ENCODE measurements at regions not wholly inside any gene's neighbourhood (a gene's known extent, or its start where the extent isn't known, plus 50 kb on each side); places are given as distances from the start of the nearest gene placed in this dataset.

DNA sequence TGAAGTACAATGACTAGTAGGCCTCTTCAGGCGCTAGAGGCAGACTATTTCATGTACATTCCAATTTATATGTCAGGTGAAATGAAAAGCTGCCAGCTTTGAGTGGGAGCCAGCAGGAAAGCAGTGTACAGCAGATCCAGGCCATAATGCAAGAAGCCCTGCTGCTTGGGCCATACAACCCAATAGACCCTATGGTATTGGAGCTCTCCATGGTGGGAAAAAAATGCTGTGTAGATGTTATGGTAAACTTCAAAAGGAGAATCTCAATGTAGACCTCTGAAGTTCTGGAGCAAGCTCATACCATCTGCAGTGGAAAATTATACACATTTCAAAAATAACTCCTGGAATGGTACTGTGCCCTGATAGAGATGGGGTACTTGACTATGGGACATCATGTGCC lies 71.5 kb upstream of the CD82 start:
- no peak for DNase-seq (ENCODE audit: low spot score)

DNA sequence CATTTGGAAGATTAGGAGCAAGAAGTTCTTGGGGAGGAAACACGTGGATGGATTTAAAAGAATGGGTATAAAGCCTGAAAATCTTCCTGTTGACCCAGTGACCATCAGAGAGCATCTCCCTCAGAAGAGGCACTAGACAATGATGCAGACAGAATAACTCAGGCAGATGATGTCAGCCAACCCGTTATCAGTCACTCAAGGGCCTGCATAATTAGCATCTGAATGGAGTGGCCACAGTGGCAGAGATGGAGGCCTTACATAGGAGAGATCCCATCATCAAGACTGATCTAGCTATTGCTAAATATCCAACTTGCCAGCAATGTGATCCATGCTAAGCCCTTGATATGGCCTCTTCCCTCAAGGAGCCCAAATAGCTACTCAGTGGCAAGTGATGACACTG lies 70.7 kb upstream of the CD82 start:
- no peak for DNase-seq (ENCODE audit: low spot score)

DNA sequence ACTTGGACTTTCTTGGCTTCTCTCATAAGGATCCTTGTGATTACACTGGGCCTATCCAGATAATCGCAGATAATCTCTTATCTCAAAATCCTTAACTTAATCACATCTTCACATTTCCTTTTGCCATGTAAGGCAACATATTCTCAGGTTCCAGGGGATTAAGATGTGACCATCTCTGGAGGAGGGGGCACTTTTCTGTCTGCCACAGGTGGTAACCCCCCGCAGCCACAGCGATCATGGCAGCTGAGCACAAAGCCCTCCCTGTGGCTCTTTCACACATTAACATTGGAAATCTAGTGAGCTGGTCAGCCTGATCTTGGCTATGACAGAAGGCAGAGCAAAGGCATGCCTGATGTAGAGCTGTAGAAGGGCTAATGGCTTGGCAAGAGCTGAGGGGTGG lies 69.1 kb upstream of the CD82 start:
- DNase-seq (ENCODE audit: low spot score), result no peak

DNA sequence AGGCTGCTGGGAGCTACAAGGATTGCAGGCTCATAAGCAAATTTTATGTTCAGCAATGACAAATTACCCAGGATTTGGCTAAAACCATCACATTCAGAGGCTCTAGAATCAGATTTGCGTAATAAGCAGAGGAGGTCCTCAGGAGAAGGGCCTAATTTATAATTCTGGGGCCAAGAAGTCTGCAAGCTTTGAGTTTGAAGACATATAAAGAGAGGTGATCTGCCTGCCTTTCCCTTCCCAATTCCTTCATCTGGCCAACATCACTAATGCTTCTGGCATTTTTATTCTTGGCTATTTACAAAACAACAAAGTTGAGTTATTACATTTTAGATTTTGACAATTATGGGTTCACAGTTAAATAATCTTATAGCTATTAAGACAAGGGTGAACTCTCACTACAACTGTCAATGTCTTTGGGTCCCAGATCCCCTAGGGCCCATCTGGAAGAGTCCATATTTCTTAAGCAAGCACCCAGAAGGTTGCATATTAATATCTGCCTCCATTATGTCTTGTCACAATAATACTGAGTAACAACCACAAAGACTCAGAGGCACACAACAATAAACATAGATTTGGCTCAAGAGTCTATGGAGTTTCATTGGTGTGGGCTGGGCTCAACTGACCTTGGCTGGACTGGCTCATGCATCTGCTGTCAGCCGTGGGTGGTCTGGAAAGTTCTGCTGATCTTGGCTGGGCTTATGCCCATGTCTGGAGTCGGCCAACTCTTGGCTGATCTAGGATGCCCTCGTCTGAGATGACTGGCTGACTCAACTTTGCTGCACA lies 67.2 kb upstream of the CD82 start:
- DNase-seq (ENCODE audit: low spot score), result no peak

DNA sequence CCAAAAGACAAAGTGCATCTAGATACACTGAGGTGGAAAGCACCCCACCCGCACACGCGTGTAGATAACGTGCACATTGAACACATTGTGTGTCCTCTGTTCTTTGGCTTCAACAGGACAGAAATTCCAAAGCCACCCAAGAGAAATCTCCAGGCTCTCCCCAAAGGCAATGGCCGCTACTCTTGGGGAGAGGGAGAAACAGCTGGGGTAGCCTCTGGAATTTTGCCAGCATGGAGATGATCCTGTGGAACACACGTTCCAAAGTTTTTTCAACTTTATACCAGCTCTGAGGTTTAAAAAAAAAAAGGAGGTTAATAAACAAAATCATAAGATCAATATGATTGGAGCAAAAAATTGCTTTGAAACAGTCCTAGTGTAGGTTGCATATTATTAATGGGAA lies 63.0 kb upstream of the CD82 start:
- no peak for DNase-seq (ENCODE audit: low spot score)

DNA sequence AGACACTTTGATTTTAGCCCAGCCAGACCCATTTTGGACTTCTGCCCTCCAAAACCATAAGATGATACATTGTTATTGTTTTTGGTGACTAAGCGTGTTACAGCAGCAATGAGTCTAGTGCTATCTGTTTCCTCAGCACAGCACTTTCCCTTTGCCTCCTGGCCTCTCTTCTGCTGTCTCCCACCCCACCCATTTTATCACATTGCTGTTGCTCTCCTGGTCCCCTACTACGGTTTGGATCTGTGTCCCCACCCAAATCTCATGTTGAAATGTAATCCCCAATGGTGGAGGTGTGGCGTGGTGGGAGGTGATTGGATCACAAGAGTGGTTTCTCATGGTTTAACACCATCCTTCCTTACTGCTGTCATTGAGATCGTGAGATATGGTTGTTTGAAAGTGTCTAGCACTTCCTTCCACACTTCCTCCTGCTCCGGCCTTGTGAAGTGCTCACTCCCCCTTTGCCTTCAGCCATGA lies 59.8 kb upstream of the CD82 start:
- DNase-seq (ENCODE audit: low spot score), result peak; percentile 44

DNA sequence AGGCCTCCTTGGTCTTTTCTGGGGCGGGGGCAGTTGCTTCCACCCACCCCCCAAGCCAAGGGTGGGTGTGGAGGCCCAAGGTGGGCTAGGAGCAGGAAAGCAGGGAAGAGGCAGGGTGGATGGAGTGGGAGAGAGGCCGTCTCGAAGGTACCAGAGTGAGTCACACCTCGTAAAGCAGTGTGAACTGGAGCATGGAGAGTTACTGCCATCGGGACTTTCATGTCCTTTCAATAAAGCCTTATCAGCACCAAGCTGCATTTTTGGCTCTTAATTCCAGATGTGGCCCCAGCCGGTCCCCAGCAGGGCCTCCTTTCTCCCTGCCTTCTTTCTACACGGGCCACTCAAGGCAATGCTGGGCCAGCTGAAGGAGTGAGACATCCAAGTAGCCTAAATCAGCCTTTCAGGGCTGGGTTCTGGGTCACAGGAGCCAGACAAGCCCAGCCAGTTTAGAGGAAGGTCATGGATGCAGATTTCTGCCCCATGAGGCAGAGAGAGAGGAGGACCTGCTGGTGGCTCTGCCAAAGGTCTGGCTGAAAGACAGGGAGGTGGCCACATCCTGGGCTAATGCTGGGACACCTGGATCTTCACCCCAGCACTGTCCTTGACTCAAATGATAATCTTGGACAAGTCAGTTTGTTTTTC lies 59.0 kb upstream of the CD82 start:
- no peak for DNase-seq (ENCODE audit: low spot score)

DNA sequence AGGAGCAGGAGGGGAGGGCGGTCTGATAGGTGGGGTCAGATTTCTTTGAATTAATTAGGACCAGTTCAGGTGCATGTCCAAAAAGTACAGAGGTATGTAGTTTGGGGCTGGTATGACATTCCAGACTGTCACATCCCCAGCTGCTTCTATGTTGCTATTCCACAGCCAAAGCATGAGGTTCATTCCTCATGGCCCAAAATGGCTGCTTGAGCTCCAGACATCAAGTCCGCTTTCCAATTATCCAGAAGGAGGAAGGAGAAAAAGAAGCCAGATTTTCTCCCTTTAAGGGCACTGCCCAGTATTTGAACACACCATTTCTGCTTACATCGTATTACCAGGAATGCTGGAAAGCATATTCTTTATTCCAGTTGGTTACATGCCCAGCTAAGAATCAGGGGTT lies 58.0 kb upstream of the CD82 start:
- DNase-seq (ENCODE audit: low spot score), result no peak

DNA sequence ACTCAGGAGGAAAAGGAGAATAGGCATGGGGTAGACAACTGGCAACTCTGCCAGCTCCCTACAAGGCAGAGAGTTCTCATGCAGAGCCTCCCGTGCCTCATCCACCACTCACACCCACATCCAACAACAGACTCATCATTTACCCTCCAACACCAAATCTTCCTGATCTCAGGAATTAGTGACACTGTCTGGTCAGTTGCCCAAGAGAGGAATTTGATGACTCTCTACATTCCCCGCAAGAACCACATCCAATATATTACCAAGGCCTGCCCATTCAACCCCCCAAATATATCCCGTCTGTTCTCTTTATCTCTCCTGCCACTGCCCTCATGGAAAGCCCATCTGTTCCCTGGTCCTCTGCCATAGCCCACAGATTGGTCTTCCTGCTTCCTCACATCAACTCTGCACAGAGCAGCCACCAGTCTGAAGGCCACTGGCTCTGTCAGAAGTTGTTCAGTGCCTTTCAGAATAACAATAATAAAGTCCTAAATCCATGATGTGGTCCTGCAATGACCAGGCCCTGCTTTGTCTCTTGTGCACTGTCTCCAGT lies 57.5 kb upstream of the CD82 start:
- DNase-seq (ENCODE audit: low spot score), result no peak

DNA sequence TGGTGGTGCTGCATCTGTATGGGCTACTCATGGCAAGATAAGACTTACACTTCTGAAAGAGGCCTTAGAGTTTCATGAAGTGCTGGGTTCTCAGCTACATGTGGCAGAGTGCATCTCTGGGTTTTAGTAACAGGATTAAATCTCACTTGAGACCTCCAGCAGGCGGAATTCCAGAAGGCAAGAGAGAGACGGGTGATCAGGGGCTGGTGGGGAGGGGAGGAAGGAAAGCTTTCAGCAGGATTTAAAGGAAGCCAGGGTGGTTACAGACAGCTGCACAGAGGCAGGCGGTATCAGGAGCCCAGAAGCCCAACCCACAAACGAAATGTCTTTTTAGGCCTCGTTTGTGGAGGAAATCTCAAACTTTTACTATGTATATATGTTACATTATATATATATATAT lies 56.2 kb upstream of the CD82 start:
- DNase-seq (ENCODE audit: low spot score), result no peak

DNA sequence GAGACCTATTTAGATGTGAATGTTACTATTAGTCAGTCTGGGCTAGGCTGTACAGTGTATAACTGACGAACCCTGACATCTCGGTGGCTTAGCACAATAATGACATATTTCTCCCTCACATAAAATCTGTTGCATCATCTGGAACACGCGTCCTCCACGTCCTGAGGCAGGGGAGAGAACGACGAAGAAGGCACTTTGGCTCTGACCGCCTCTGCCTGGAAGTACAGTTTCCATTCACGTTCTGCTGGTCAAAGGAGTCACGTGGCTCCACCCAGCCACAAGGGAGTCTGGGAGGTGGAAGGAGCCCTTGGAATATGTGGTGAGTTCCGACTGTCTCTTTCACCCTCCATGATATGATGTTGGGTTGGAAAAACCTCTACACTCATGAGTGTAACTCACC lies 55.1 kb upstream of the CD82 start:
- DNase-seq (ENCODE audit: low spot score), result no peak

DNA sequence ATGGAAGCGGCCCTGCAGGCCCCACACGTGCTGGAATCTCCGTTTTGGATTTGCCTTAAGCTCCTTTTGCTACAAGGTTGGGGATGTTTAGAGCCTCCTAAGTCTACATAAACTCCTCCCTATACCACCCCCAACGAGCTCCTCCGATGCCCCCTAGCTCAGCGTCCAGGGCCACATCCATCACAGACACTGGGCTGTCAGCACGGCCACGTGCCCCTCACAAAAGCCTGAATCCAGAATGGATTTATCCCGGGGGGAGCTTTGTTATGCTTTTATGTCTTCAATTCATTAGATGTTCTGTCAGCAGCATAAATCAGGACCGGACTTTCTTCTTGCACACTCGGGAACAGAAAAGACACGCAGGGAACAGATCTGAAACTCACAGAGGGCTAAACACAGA lies 52.6 kb upstream of the CD82 start:
- no peak for DNase-seq (ENCODE audit: low spot score)

DNA sequence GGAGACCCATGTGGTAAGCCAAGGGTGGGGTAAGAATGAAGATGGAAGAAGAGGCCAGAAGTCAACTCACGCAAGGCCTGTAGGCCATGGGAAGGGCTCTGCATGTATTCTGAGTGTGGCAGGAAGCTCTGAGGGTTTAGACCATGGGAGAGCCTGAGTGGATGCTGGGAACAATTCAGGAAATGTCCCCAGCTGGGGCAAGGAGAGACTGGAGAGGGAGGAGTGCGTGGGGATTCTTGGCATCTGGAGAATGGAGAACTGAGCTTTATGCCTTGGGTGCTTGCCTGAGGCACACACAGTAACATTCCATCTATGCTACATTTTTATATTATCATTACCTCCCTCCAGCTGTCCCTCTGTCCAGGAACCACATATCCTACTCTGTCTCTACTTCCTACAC lies 50.4 kb upstream of the CD82 start:
- DNase-seq (ENCODE audit: low spot score), result no peak

All from RKO (cell line).